Inflammatory macrophage treated with lipopolysaccharide for 4 hours (primary cell): ENCODE measurements at regions not wholly inside any gene's neighbourhood (a gene's known extent, or its start where the extent isn't known, plus 50 kb on each side); places are given as distances from the start of the nearest gene placed in this dataset.
"Not testable (repeated sequence)": the region's sequence is repeated elsewhere in the genome, so short reads cannot be mapped to it uniquely, and the experiment has no call there.

Experiments used
- DNase-seq: peaks from one replicate; pipeline ENCODE4 v3.0.0-alpha.2; 2020

GRCh38 chr2:22185251-22185650 lies 1061.5 kb downstream of the TDRD15 start:
- no peak for DNase-seq

- not testable (repeated sequence) for DNase-seq
Measured at GRCh38 chr2:22186261-22186828, 1062.6 kb downstream of the TDRD15 start.

GRCh38 chr2:22189893-22190480 lies 1066.2 kb downstream of the TDRD15 start:
- no peak for DNase-seq

GRCh38 chr2:22194218-22194617 lies 1070.5 kb downstream of the TDRD15 start:
- DNase-seq = no peak

- DNase-seq = no peak
Measured at GRCh38 chr2:22196806-22197205, 1073.0 kb downstream of the TDRD15 start.

GRCh38 chr2:22198381-22199283 lies 1074.9 kb downstream of the TDRD15 start:
- no peak for DNase-seq

- DNase-seq = no peak
Measured at GRCh38 chr2:22199994-22200393, 1076.2 kb downstream of the TDRD15 start.

- DNase-seq = no peak
Measured at GRCh38 chr2:22209545-22209944, 1085.8 kb downstream of the TDRD15 start.

GRCh38 chr2:22213237-22213636 lies 1089.5 kb downstream of the TDRD15 start:
- DNase-seq = no peak

- DNase-seq = no peak
Measured at GRCh38 chr2:22215517-22215916, 1091.7 kb downstream of the TDRD15 start.

- no peak for DNase-seq
Measured at GRCh38 chr2:22217881-22218280, 1094.1 kb downstream of the TDRD15 start.

- no peak for DNase-seq
Measured at GRCh38 chr2:22221006-22221405, 1097.2 kb downstream of the TDRD15 start.

GRCh38 chr2:22238967-22239366 lies 1115.2 kb downstream of the TDRD15 start:
- DNase-seq = no peak

GRCh38 chr2:22247466-22247865 lies 1123.7 kb downstream of the TDRD15 start:
- DNase-seq = no peak

- no peak for DNase-seq
Measured at GRCh38 chr2:22248851-22249250, 1125.1 kb downstream of the TDRD15 start.

GRCh38 chr2:22253171-22253570 lies 1129.4 kb downstream of the TDRD15 start:
- DNase-seq = no peak

GRCh38 chr2:22261165-22261564 lies 1123.8 kb upstream of the KLHL29 start:
- no peak for DNase-seq

GRCh38 chr2:22270341-22270740 lies 1114.6 kb upstream of the KLHL29 start:
- DNase-seq = no peak

GRCh38 chr2:22273853-22274252 lies 1111.1 kb upstream of the KLHL29 start:
- peak; percentile 33 for DNase-seq

- DNase-seq = no peak
Measured at GRCh38 chr2:22274661-22275060, 1110.3 kb upstream of the KLHL29 start.

GRCh38 chr2:22276696-22277095 lies 1108.3 kb upstream of the KLHL29 start:
- DNase-seq = peak; percentile 62

- no peak for DNase-seq
Measured at GRCh38 chr2:22279541-22279940, 1105.4 kb upstream of the KLHL29 start.

GRCh38 chr2:22281033-22281432 lies 1103.9 kb upstream of the KLHL29 start:
- peak; percentile 40 for DNase-seq

GRCh38 chr2:22282220-22282619 lies 1102.8 kb upstream of the KLHL29 start:
- DNase-seq = peak; percentile 60
